Fibroblast of skin of right quadriceps (primary cell): ENCODE measurements at regions not wholly inside any gene's neighbourhood (a gene's known extent, or its start where the extent isn't known, plus 50 kb on each side); places are given as distances from the start of the nearest gene placed in this dataset.

ENCODE experiments used
- DNase-seq: peaks from one replicate; pipeline ENCODE4 v3.0.0-alpha.2; 2013

GRCh38 chr13:31081316-31081715, 80.4 kb downstream of the HSPH1 start:
- DNase-seq, result no peak

- DNase-seq, result no peak
Observed at GRCh38 chr13:31074756-31075155, 86.9 kb downstream of the HSPH1 start.

- peak; percentile 52 for DNase-seq
Observed at GRCh38 chr13:31073859-31074718, 87.6 kb downstream of the HSPH1 start.

GRCh38 chr13:31072041-31072440, 89.7 kb downstream of the HSPH1 start:
- DNase-seq, result peak; percentile 25

- DNase-seq, result no peak
Observed at GRCh38 chr13:31069808-31070534, 91.7 kb downstream of the HSPH1 start.

GRCh38 chr13:31068119-31068423, 93.6 kb downstream of the HSPH1 start:
- no peak for DNase-seq

GRCh38 chr13:31067416-31068118, 94.1 kb downstream of the HSPH1 start:
- DNase-seq, result peak; percentile 53

GRCh38 chr13:31064636-31065035, 97.1 kb downstream of the HSPH1 start:
- DNase-seq, result no peak

GRCh38 chr13:31063772-31064171, 97.9 kb downstream of the HSPH1 start:
- no peak for DNase-seq

- no peak for DNase-seq
Observed at GRCh38 chr13:31060655-31061054, 101.0 kb downstream of the HSPH1 start.

- DNase-seq, result no peak
Observed at GRCh38 chr13:31060220-31060619, 101.5 kb downstream of the HSPH1 start.

GRCh38 chr13:31057403-31058033, 104.2 kb downstream of the HSPH1 start:
- DNase-seq, result no peak

GRCh38 chr13:31056644-31057271, 104.9 kb downstream of the HSPH1 start:
- no peak for DNase-seq

GRCh38 chr13:31055589-31055988, 106.1 kb downstream of the HSPH1 start:
- DNase-seq, result no peak

GRCh38 chr13:31054632-31055031, 107.1 kb downstream of the HSPH1 start:
- DNase-seq, result no peak

- no peak for DNase-seq
Observed at GRCh38 chr13:31053896-31054295, 107.8 kb downstream of the HSPH1 start.

- no peak for DNase-seq
Observed at GRCh38 chr13:31053091-31053490, 108.6 kb downstream of the HSPH1 start.

- DNase-seq, result no peak
Observed at GRCh38 chr13:31052478-31052877, 109.2 kb downstream of the HSPH1 start.

GRCh38 chr13:31051999-31052398, 109.7 kb downstream of the HSPH1 start:
- no peak for DNase-seq

- DNase-seq, result peak; percentile 34
Observed at GRCh38 chr13:31050486-31051400, 111.0 kb downstream of the HSPH1 start.

GRCh38 chr13:31049833-31050232, 111.9 kb downstream of the HSPH1 start:
- DNase-seq, result no peak

GRCh38 chr13:31049083-31049482, 112.6 kb downstream of the HSPH1 start:
- no peak for DNase-seq
